GM18502 (cell line): ENCODE measurements at regions not wholly inside any gene's neighbourhood (a gene's known extent, or its start where the extent isn't known, plus 50 kb on each side); places are given as distances from the start of the nearest gene placed in this dataset.

Experiments used
- ATAC-seq: cut with Tn5 transposase; IDR thresholded peaks from one replicate; pipeline ENCODE4 v1.9.1; 2021; ENCODE audit warnings: mild to moderate bottlenecking; ENCODE audit not compliant: unreplicated experiment, poor library complexity

GRCh38 chr5:35438288-35438687 lies 179.4 kb upstream of the SPEF2 start:
- no peak for ATAC-seq

- no peak for ATAC-seq
These were observed 181.1 kb upstream of the SPEF2 start for GRCh38 chr5:35436400-35437057.

- no peak for ATAC-seq
These were observed 187.1 kb upstream of the SPEF2 start for GRCh38 chr5:35430381-35431162.

GRCh38 chr5:35420200-35420599 lies 189.9 kb upstream of the PRLR start:
- no peak for ATAC-seq

GRCh38 chr5:35417040-35417439 lies 186.8 kb upstream of the PRLR start:
- ATAC-seq, result no peak

GRCh38 chr5:35416217-35416988 lies 186.1 kb upstream of the PRLR start:
- ATAC-seq, result no peak

GRCh38 chr5:35415309-35415708 lies 185.0 kb upstream of the PRLR start:
- ATAC-seq, result no peak

GRCh38 chr5:35409361-35409760 lies 179.1 kb upstream of the PRLR start:
- ATAC-seq, result no peak

- ATAC-seq, result no peak
These were observed 177.9 kb upstream of the PRLR start for GRCh38 chr5:35408146-35408545.

GRCh38 chr5:35407697-35408096 lies 177.4 kb upstream of the PRLR start:
- ATAC-seq, result no peak

- no peak for ATAC-seq
These were observed 175.7 kb upstream of the PRLR start for GRCh38 chr5:35405938-35406337.

- ATAC-seq, result no peak
These were observed 174.4 kb upstream of the PRLR start for GRCh38 chr5:35404701-35405100.

GRCh38 chr5:35393901-35394300 lies 163.6 kb upstream of the PRLR start:
- no peak for ATAC-seq

- ATAC-seq, result no peak
These were observed 154.4 kb upstream of the PRLR start for GRCh38 chr5:35384658-35385057.

- ATAC-seq, result no peak
These were observed 152.8 kb upstream of the PRLR start for GRCh38 chr5:35383041-35383440.

- ATAC-seq, result no peak
These were observed 147.4 kb upstream of the PRLR start for GRCh38 chr5:35377653-35378052.

- ATAC-seq, result no peak
These were observed 144.3 kb upstream of the PRLR start for GRCh38 chr5:35374584-35374983.

- ATAC-seq, result no peak
These were observed 143.0 kb upstream of the PRLR start for GRCh38 chr5:35373249-35373648.

GRCh38 chr5:35372482-35372881 lies 142.2 kb upstream of the PRLR start:
- no peak for ATAC-seq

GRCh38 chr5:35371951-35372426 lies 141.7 kb upstream of the PRLR start:
- no peak for ATAC-seq

- ATAC-seq, result no peak
These were observed 140.6 kb upstream of the PRLR start for GRCh38 chr5:35370871-35371270.
